H9 (cell line): ENCODE measurements at regions not wholly inside any gene's neighbourhood (a gene's known extent, or its start where the extent isn't known, plus 50 kb on each side); places are given as distances from the start of the nearest gene placed in this dataset.

Source experiments
- DNase-seq: peaks from one replicate; pipeline ENCODE4 v3.0.0-alpha.2; 2017
- H2AFZ ChIP-seq: one replicate; pipeline ENCODE4 v1.6.1; 2013; ENCODE audit warnings: mild to moderate bottlenecking, low read length, control low read depth, moderate library complexity
- H2AK5ac ChIP-seq: 2 replicates; pipeline ENCODE4 v1.6.1; 2013; ENCODE audit warnings: low read length, control low read depth, mixed read lengths; ENCODE audit not compliant: insufficient read length
- H2BK120ac ChIP-seq: one replicate; pipeline ENCODE4 v1.6.1; 2013; ENCODE audit warnings: low read depth, mild to moderate bottlenecking, low read length, control low read depth, inconsistent platforms; ENCODE audit not compliant: poor library complexity, severe bottlenecking
- H2BK12ac ChIP-seq: 2 replicates; pipeline ENCODE4 v1.6.1; 2013; ENCODE audit warnings: low read length, control low read depth, mixed read lengths, low read depth; ENCODE audit not compliant: insufficient read length
- H2BK15ac ChIP-seq: 2 replicates; pipeline ENCODE4 v1.6.1; 2013; ENCODE audit warnings: low read depth, low read length, control low read depth
- H2BK20ac ChIP-seq: one replicate; pipeline ENCODE4 v1.6.1; 2013; ENCODE audit warnings: low read depth, mild to moderate bottlenecking, low read length, control low read depth, inconsistent platforms; ENCODE audit not compliant: poor library complexity, severe bottlenecking
- H2BK5ac ChIP-seq: 2 replicates; pipeline ENCODE4 v1.6.1; 2013; ENCODE audit warnings: low read length, control low read depth, mixed read lengths; ENCODE audit not compliant: insufficient read length
- H3K14ac ChIP-seq: 2 replicates; pipeline ENCODE4 v1.6.1; 2013; ENCODE audit warnings: low read length, control low read depth; ENCODE audit not compliant: insufficient read depth
- H3K18ac ChIP-seq: 2 replicates; pipeline ENCODE4 v1.6.1; 2013; ENCODE audit warnings: low read depth, mild to moderate bottlenecking, mixed read lengths, low read length, control low read depth; ENCODE audit not compliant: insufficient read length
- H3K23ac ChIP-seq: 2 replicates; pipeline ENCODE4 v1.6.1; 2013; ENCODE audit warnings: low read length, control low read depth, mixed read lengths, low read depth; ENCODE audit not compliant: insufficient read length
- H3K23me2 ChIP-seq: 2 replicates; pipeline ENCODE4 v1.6.1; 2013; ENCODE audit warnings: low read depth, mild to moderate bottlenecking, mixed read lengths, low read length, control low read depth; ENCODE audit not compliant: insufficient read length, poor library complexity, severe bottlenecking
- H3K27ac ChIP-seq: 2 replicates; pipeline ENCODE4 v1.5.1; 2013; ENCODE audit warnings: low read length, control low read depth, mixed read lengths, low read depth; ENCODE audit not compliant: insufficient read length
- H3K27me3 ChIP-seq: 2 replicates; pipeline ENCODE4 v1.6.1; 2013; ENCODE audit warnings: low read length, control low read depth, inconsistent platforms; ENCODE audit not compliant: insufficient read depth
- H3K4ac ChIP-seq: 2 replicates; pipeline ENCODE4 v1.6.1; 2013; ENCODE audit warnings: low read depth, mild to moderate bottlenecking, control low read depth, inconsistent platforms, low read length, moderate library complexity
- H3K4me1 ChIP-seq: 2 replicates; pipeline ENCODE4 v1.6.1; 2013; ENCODE audit warnings: low read length, control low read depth, inconsistent platforms; ENCODE audit not compliant: insufficient read depth
- H3K4me2 ChIP-seq: 2 replicates; pipeline ENCODE4 v1.6.1; 2013; ENCODE audit warnings: low read length, control low read depth, mixed read lengths; ENCODE audit not compliant: insufficient read length, insufficient read depth
- H3K56ac ChIP-seq: 2 replicates; pipeline ENCODE4 v1.6.1; 2013; ENCODE audit warnings: low read depth, mild to moderate bottlenecking, mixed read lengths, low read length, control low read depth; ENCODE audit not compliant: insufficient read length
- H3K79me1 ChIP-seq: 2 replicates; pipeline ENCODE4 v1.6.1; 2013; ENCODE audit warnings: low read depth, mild to moderate bottlenecking, moderate library complexity, low read length, control low read depth, inconsistent platforms; ENCODE audit not compliant: insufficient read depth, poor library complexity, severe bottlenecking
- H3K79me2 ChIP-seq: 2 replicates; pipeline ENCODE4 v1.6.1; 2013; ENCODE audit warnings: low read length, control low read depth, inconsistent platforms; ENCODE audit not compliant: insufficient read depth
- H3K9ac ChIP-seq: 2 replicates; pipeline ENCODE4 v1.6.1; 2013; ENCODE audit warnings: low read length, control low read depth, mixed read lengths; ENCODE audit not compliant: insufficient read length; ENCODE audit errors: extremely low read depth
- H3K9me3 ChIP-seq: one replicate; pipeline ENCODE4 v1.6.1; 2013; ENCODE audit warnings: low read depth, low read length, inconsistent platforms; ENCODE audit not compliant: control insufficient read depth
- H3T11ph ChIP-seq: one replicate; pipeline ENCODE4 v1.6.1; 2013; ENCODE audit warnings: mild to moderate bottlenecking, low read length, control low read depth, inconsistent platforms
- H4K20me1 ChIP-seq: one replicate; pipeline ENCODE4 v1.6.1; 2013; ENCODE audit not compliant: control insufficient read depth, insufficient read length, insufficient read depth
- H4K5ac ChIP-seq: 2 replicates; pipeline ENCODE4 v1.6.1; 2013; ENCODE audit warnings: low read depth, mild to moderate bottlenecking, mixed read lengths, low read length, control low read depth; ENCODE audit not compliant: insufficient read length
- H4K8ac ChIP-seq: replicated peaks from 2 replicates; pipeline ENCODE4 v1.6.1; 2013; ENCODE audit warnings: low read length, control low read depth, mixed read lengths, low read depth; ENCODE audit not compliant: insufficient read length
- H4K91ac ChIP-seq: 2 replicates; pipeline ENCODE4 v1.6.1; 2013; ENCODE audit warnings: low read depth, mild to moderate bottlenecking, moderate library complexity, mixed read lengths, low read length, control low read depth; ENCODE audit not compliant: insufficient read length
- H3K27ac Mint-ChIP-seq, 3 experiments: 2 replicates in 2 of 3; 3 replicates in 1 of 3; pipeline ENCODE4 v1.8.0; 2020 to 2021; ENCODE audit warnings: mixed read lengths in 3 of 3, mild to moderate bottlenecking in 1 of 3, moderate library complexity in 1 of 3
- H3K27me3 Mint-ChIP-seq: 2 replicates; pipeline ENCODE4 v1.8.0; 2021; ENCODE audit warnings: low read depth, mild to moderate bottlenecking, moderate library complexity, mixed read lengths
- H3K36me3 Mint-ChIP-seq, 3 experiments: 2 replicates in 2 of 3; 3 replicates in 1 of 3; pipeline ENCODE4 v1.8.0; 2020 to 2021; ENCODE audit warnings: low read depth in 3 of 3, mixed read lengths in 3 of 3; ENCODE audit not compliant: insufficient read depth in 1 of 3
- H3K4me1 Mint-ChIP-seq, 2 experiments: 2 replicates each; pipeline ENCODE4 v1.8.0; 2020; ENCODE audit warnings: mixed read lengths in 2 of 2
- H3K4me3 Mint-ChIP-seq, 2 experiments: 2 replicates in 1 of 2; 3 replicates in 1 of 2; pipeline ENCODE4 v1.8.0; 2020 to 2021; ENCODE audit warnings: mild to moderate bottlenecking in 2 of 2, mixed read lengths in 2 of 2, moderate library complexity in 1 of 2
- H3K9me3 Mint-ChIP-seq, 2 experiments: 2 replicates in 1 of 2; 3 replicates in 1 of 2; pipeline ENCODE4 v1.8.0; 2020; ENCODE audit warnings: mild to moderate bottlenecking in 2 of 2, mixed read lengths in 2 of 2, moderate library complexity in 1 of 2
- CTCF ChIP-seq: fragments of 200-600 bp; sonication (generic); conservative IDR thresholded peaks from 3 replicates; pipeline ENCODE4 v1.8.0; 2021; ENCODE audit warnings: antibody characterized with exemption, mild to moderate bottlenecking
- WGBS: extraction: QIAGEN DNeasy Blood & Tissue Kit; methylation state at CpG from one replicate; pipeline ENCODE4 v1.1.7; 2013; ENCODE audit warnings: missing lambda C conversion rate, low lambda C conversion rate, mixed read lengths; ENCODE audit not compliant: insufficient read length; ENCODE audit errors: extremely low coverage; 5-methylcytosine and 5-hydroxymethylcytosine counted together

- Histone ChIP-seq H3K9ac (no peak overlapping the region), H3K79me1 (no peaks in the 10 kb centered on the region), H2BK120ac (no peak overlapping the region), H2AFZ (no peak overlapping the region), H3K23me2 (no peaks in the 10 kb centered on the region), H2AK5ac (no peak overlapping the region), H3K4ac (no peak overlapping the region), H3K4me2 (no peak overlapping the region), H4K91ac (no peak overlapping the region), H3K27ac (no peak overlapping the region), H3K9me3 (no peaks in the 10 kb centered on the region), H3K56ac (no peak overlapping the region), H3K14ac (no peak overlapping the region), H2BK5ac (no peak overlapping the region), H3K27me3 (no peaks in the 10 kb centered on the region), H2BK12ac (no peak overlapping the region), H4K8ac (no peak overlapping the region), H2BK15ac (no peak overlapping the region), H3K79me2 (no peaks in the 10 kb centered on the region), H4K20me1 (no peaks in the 10 kb centered on the region), H3K4me1 (no peaks in the 10 kb centered on the region), H3K18ac (no peak overlapping the region), H3T11ph (no peak overlapping the region), H2BK20ac (no peak overlapping the region), H4K5ac (no peak overlapping the region), H3K23ac (no peak overlapping the region)
- no CpG with 5 or more reads among the region's 17 CpGs for WGBS
- peaks cover 4% of the 10 kb centered on the region for H3K27me3 Mint-ChIP-seq
- no peak overlapping the region for H3K27ac Mint-ChIP-seq
- no peak for TF ChIP-seq CTCF
- no peaks in the 10 kb centered on the region for H3K36me3 Mint-ChIP-seq
- no peak for DNase-seq
- H3K9me3 Mint-ChIP-seq: no peaks in the 10 kb centered on the region
- H3K4me3 Mint-ChIP-seq: no peak overlapping the region
- peaks cover 0 to 5% of the 10 kb centered on the region in 2 experiments; a peak in 1 of 4 replicates for H3K4me1 Mint-ChIP-seq
Observed at GRCh38 chr14:89672636-89673511, 255.8 kb upstream of the FOXN3 start.
